Karpas-422 (cell line): ENCODE measurements at regions not wholly inside any gene's neighbourhood (a gene's known extent, or its start where the extent isn't known, plus 50 kb on each side); places are given as distances from the start of the nearest gene placed in this dataset.

Experiments
- DNase-seq: peaks from one replicate; pipeline ENCODE4 v3.0.0-alpha.2; 2015
- H2AFZ ChIP-seq: fragments of 200-600 bp; sonication (generic); 2 replicates; pipeline ENCODE4 v1.6.1; 2014; ENCODE audit warnings: antibody characterized with exemption, low read length, mixed read lengths
- H3K27ac ChIP-seq: fragments of 200-600 bp; sonication (generic); 2 replicates; pipeline ENCODE4 v1.5.1; 2014; ENCODE audit warnings: mild to moderate bottlenecking, low read length, moderate library complexity
- H3K27me3 ChIP-seq: fragments of 200-600 bp; sonication (generic); 2 replicates; pipeline ENCODE4 v1.6.1; 2014; ENCODE audit warnings: low read length, mixed read lengths
- H3K36me3 ChIP-seq: fragments of 200-600 bp; sonication (generic); 2 replicates; pipeline ENCODE4 v1.6.1; 2014; ENCODE audit warnings: low read length, mixed read lengths; ENCODE audit not compliant: insufficient read depth
- H3K4me1 ChIP-seq: fragments of 200-600 bp; sonication (generic); 2 replicates; pipeline ENCODE4 v1.6.1; 2014; ENCODE audit warnings: mild to moderate bottlenecking, low read length, mixed read lengths
- H3K4me2 ChIP-seq: fragments of 200-600 bp; sonication (generic); 2 replicates; pipeline ENCODE4 v1.6.1; 2014; ENCODE audit warnings: low read length, low read depth, mild to moderate bottlenecking; ENCODE audit not compliant: poor library complexity, severe bottlenecking
- H3K4me3 ChIP-seq: fragments of 200-600 bp; sonication (generic); 2 replicates; pipeline ENCODE4 v1.5.1; 2014; ENCODE audit warnings: mild to moderate bottlenecking, antibody characterized with exemption, low read length, mixed read lengths
- H3K79me2 ChIP-seq: fragments of 200-600 bp; sonication (generic); 2 replicates; pipeline ENCODE4 v1.6.1; 2014; ENCODE audit warnings: mild to moderate bottlenecking, low read length, mixed read lengths
- H3K9ac ChIP-seq: fragments of 200-600 bp; sonication (generic); 2 replicates; pipeline ENCODE4 v1.6.0; 2014; ENCODE audit warnings: low read length
- H3K9me2 ChIP-seq: fragments of 200-600 bp; sonication (generic), shearing (Covaris generic); replicated peaks from 2 replicates; pipeline ENCODE4 v1.6.0; 2014; ENCODE audit warnings: mild to moderate bottlenecking, low read length, moderate library complexity; ENCODE audit not compliant: insufficient read depth
- H3K9me3 ChIP-seq: fragments of 300-700, 200-600 bp; sonication (generic); 2 replicates; pipeline ENCODE4 v1.6.1; 2014; ENCODE audit warnings: low read length, mixed read lengths
- H4K20me1 ChIP-seq: fragments of 200-600 bp; sonication (generic); 2 replicates; pipeline ENCODE4 v1.6.1; 2014; ENCODE audit warnings: mild to moderate bottlenecking, antibody characterized with exemption, low read length, low read depth; ENCODE audit not compliant: insufficient read depth

DNA sequence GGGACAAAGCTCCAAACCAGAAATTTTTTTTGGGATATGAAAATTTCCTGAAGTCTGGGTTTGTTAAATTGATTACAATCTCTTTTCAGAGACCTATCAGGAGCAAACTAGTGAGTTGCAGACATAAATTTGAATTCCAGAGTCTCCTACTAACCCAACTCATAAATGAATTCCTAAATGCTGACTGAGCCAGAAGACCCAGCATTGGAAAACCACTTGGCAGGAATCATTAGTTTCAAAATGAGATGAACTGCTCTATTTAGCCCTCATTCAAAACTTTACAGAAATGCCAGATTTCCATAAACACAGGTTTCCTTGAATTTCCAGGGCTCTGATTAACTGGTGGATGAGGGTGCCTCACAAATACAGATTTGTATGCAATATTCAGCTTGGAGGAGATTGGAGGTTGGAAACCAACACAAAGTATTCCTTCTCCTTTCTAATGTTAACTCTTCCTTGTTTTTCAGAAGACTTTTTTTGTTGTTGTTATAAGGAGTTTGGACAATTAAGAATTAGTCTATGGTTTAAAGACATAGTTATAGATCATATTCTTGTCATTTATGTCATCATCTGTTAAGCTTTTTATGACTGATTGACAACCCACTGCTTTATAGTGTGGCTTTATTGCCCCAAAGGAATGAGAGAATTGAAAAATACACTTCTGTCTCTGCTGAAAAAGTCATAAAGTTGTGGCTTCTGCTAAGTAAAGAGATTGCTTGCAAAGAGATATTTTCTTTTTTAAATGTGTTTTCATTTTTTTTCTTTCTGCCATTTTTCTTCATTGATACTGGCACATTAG, 222.8 kb downstream of the HLX start:
- no peaks in the 10 kb centered on the region for H3K4me1 ChIP-seq
- H3K27me3 ChIP-seq = no peaks in the 10 kb centered on the region
- H3K27ac ChIP-seq = no peak overlapping the region
- H4K20me1 ChIP-seq = no peaks in the 10 kb centered on the region
- no peaks in the 10 kb centered on the region for H3K9me2 ChIP-seq
- H3K4me3 ChIP-seq = no peak overlapping the region
- no peak for DNase-seq
- no peaks in the 10 kb centered on the region for H3K79me2 ChIP-seq
- no peaks in the 10 kb centered on the region for H3K36me3 ChIP-seq
- H3K9ac ChIP-seq = no peak overlapping the region
- H2AFZ ChIP-seq = no peak overlapping the region
- no peak overlapping the region for H3K4me2 ChIP-seq
- no peaks in the 10 kb centered on the region for H3K9me3 ChIP-seq

- no peaks in the 10 kb centered on the region for H3K27me3 ChIP-seq
- no peak overlapping the region for H3K9ac ChIP-seq
- no peaks in the 10 kb centered on the region for H3K9me3 ChIP-seq
- H3K36me3 ChIP-seq = no peaks in the 10 kb centered on the region
- H3K79me2 ChIP-seq = no peaks in the 10 kb centered on the region
- H3K4me2 ChIP-seq = no peak overlapping the region
- no peak overlapping the region for H3K4me3 ChIP-seq
- DNase-seq = no peak
- H4K20me1 ChIP-seq = no peaks in the 10 kb centered on the region
- H3K9me2 ChIP-seq = no peaks in the 10 kb centered on the region
- no peak overlapping the region for H2AFZ ChIP-seq
- no peak overlapping the region for H3K27ac ChIP-seq
- no peaks in the 10 kb centered on the region for H3K4me1 ChIP-seq
Observed at GRCh38 chr1:221104596-221104995, 225.4 kb downstream of the HLX start.

GRCh38 chr1:221105578-221105977, 226.3 kb downstream of the HLX start:
- no peak for DNase-seq
- no peak overlapping the region for H3K4me2 ChIP-seq
- no peak overlapping the region for H3K27ac ChIP-seq
- H3K4me1 ChIP-seq = no peaks in the 10 kb centered on the region
- no peak overlapping the region for H3K4me3 ChIP-seq
- H3K36me3 ChIP-seq = no peaks in the 10 kb centered on the region
- no peaks in the 10 kb centered on the region for H3K27me3 ChIP-seq
- no peak overlapping the region for H2AFZ ChIP-seq
- H3K79me2 ChIP-seq = no peaks in the 10 kb centered on the region
- no peaks in the 10 kb centered on the region for H4K20me1 ChIP-seq
- no peaks in the 10 kb centered on the region for H3K9me2 ChIP-seq
- no peaks in the 10 kb centered on the region for H3K9me3 ChIP-seq
- H3K9ac ChIP-seq = no peak overlapping the region

- H3K36me3 ChIP-seq = no peaks in the 10 kb centered on the region
- no peak overlapping the region for H3K4me2 ChIP-seq
- DNase-seq = no peak
- H3K9me2 ChIP-seq = no peaks in the 10 kb centered on the region
- no peak overlapping the region for H3K27ac ChIP-seq
- H3K27me3 ChIP-seq = no peaks in the 10 kb centered on the region
- no peaks in the 10 kb centered on the region for H3K4me1 ChIP-seq
- no peaks in the 10 kb centered on the region for H3K79me2 ChIP-seq
- no peak overlapping the region for H2AFZ ChIP-seq
- H3K4me3 ChIP-seq = no peak overlapping the region
- no peaks in the 10 kb centered on the region for H4K20me1 ChIP-seq
- H3K9me3 ChIP-seq = no peaks in the 10 kb centered on the region
- no peak overlapping the region for H3K9ac ChIP-seq
Observed at GRCh38 chr1:221106616-221107015, 227.4 kb downstream of the HLX start.

- Histone ChIP-seq H3K36me3 (no peaks in the 10 kb centered on the region), H3K4me1 (no peaks in the 10 kb centered on the region), H3K9me2 (no peaks in the 10 kb centered on the region), H3K79me2 (no peaks in the 10 kb centered on the region), H3K27ac (no peak overlapping the region), H3K9ac (no peak overlapping the region), H3K4me3 (no peak overlapping the region), H3K9me3 (no peaks in the 10 kb centered on the region), H4K20me1 (no peaks in the 10 kb centered on the region), H3K4me2 (no peak overlapping the region), H3K27me3 (no peaks in the 10 kb centered on the region), H2AFZ (no peak overlapping the region)
- DNase-seq = no peak
Observed at GRCh38 chr1:221109930-221110329, 230.7 kb downstream of the HLX start.

- no peaks in the 10 kb centered on the region for H3K79me2 ChIP-seq
- no peaks in the 10 kb centered on the region for H3K9me2 ChIP-seq
- no peaks in the 10 kb centered on the region for H3K9me3 ChIP-seq
- H3K4me2 ChIP-seq = no peak overlapping the region
- no peaks in the 10 kb centered on the region for H4K20me1 ChIP-seq
- no peaks in the 10 kb centered on the region for H3K27me3 ChIP-seq
- no peak for DNase-seq
- no peak overlapping the region for H3K9ac ChIP-seq
- H3K36me3 ChIP-seq = no peaks in the 10 kb centered on the region
- no peak overlapping the region for H2AFZ ChIP-seq
- no peaks in the 10 kb centered on the region for H3K4me1 ChIP-seq
- H3K4me3 ChIP-seq = no peak overlapping the region
- H3K27ac ChIP-seq = no peak overlapping the region
Observed at GRCh38 chr1:221117133-221117532, 237.9 kb downstream of the HLX start.

GRCh38 chr1:221117548-221117951, 238.3 kb downstream of the HLX start:
- Histone ChIP-seq H3K79me2 (no peaks in the 10 kb centered on the region), H3K9me3 (no peaks in the 10 kb centered on the region), H3K9me2 (no peaks in the 10 kb centered on the region), H3K4me3 (no peak overlapping the region), H4K20me1 (no peaks in the 10 kb centered on the region), H2AFZ (no peak overlapping the region), H3K36me3 (no peaks in the 10 kb centered on the region), H3K4me2 (no peak overlapping the region), H3K9ac (no peak overlapping the region), H3K27me3 (no peaks in the 10 kb centered on the region), H3K4me1 (no peaks in the 10 kb centered on the region), H3K27ac (no peak overlapping the region)
- DNase-seq = no peak

GRCh38 chr1:221118176-221118937, 239.1 kb downstream of the HLX start:
- DNase-seq = no peak
- Histone ChIP-seq H3K79me2 (no peaks in the 10 kb centered on the region), H3K27ac (no peak overlapping the region), H4K20me1 (no peaks in the 10 kb centered on the region), H3K27me3 (no peaks in the 10 kb centered on the region), H3K9me2 (no peaks in the 10 kb centered on the region), H2AFZ (no peak overlapping the region), H3K36me3 (no peaks in the 10 kb centered on the region), H3K4me2 (no peak overlapping the region), H3K9ac (no peak overlapping the region), H3K4me1 (no peaks in the 10 kb centered on the region), H3K9me3 (no peaks in the 10 kb centered on the region), H3K4me3 (no peak overlapping the region)
